ENCODE measurements at regions not wholly inside any gene's neighbourhood (a gene's known extent, or its start where the extent isn't known, plus 50 kb on each side); places are given as distances from the start of the nearest gene placed in this dataset.
"Not testable (repeated sequence)": the region's sequence is repeated elsewhere in the genome, so short reads cannot be mapped to it uniquely, and the experiment has no call there.

GRCh38 chr9:21597284-21597683 is 115.2 kb upstream of the IFNE start:
- DNase-seq (ENCODE audit: low read depth in 3 of 3) = no peak

GRCh38 chr9:21598749-21599148 is 116.6 kb upstream of the IFNE start:
- DNase-seq (ENCODE audit: low read depth in 3 of 3) = no peak

- DNase-seq (ENCODE audit: low read depth in 3 of 3) = no peak
Measured at GRCh38 chr9:21605489-21605931, 123.4 kb upstream of the IFNE start.

DNA sequence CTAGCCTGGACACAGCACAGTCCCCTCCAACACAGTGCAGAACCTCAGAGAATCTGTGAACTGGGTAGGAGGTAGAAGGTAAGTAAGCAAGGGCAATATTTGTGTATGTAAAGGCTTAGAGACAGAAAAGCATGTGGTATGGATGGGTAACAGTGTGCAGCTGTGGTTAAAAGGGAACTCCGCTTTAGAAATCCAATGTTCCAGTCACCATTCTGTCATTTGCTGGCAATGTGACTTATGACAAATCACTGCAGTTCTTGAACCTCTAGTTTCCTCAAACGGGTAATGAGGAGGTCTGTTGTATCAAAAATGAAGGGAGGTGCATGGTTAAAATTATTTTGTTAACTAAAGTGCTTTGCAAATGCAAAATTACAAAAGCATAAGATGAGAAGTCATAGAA is 125.5 kb upstream of the IFNE start:
- no peak for DNase-seq (ENCODE audit: low read depth in 3 of 3)

DNA sequence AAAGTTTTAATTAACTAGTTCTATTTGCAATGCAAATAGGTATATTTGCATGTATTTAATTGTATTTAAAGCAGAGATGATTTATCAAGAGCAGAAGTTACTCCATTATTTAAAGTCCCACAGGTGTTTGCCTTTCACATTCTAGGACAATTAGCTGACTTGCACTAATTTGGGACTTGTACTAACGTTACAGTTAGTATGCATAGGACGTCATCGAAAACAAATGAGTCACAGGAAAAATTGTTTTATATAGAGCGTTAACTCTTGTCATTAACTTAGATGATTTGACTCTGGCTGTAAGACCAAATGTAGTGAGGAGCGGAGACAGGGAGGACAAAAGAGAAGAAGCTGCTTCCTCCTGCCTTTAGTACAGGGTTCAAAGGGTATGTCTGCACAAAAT is 126.1 kb upstream of the IFNE start:
- no peak for DNase-seq (ENCODE audit: low read depth in 3 of 3)

GRCh38 chr9:21609506-21609905 is 127.4 kb upstream of the IFNE start:
- DNase-seq (ENCODE audit: low read depth in 3 of 3) = no peak

- peak in 2 of 3 experiments; percentile 2 to 27 for DNase-seq (ENCODE audit: low read depth in 3 of 3)
Measured at GRCh38 chr9:21611891-21612290, 129.8 kb upstream of the IFNE start.

DNA sequence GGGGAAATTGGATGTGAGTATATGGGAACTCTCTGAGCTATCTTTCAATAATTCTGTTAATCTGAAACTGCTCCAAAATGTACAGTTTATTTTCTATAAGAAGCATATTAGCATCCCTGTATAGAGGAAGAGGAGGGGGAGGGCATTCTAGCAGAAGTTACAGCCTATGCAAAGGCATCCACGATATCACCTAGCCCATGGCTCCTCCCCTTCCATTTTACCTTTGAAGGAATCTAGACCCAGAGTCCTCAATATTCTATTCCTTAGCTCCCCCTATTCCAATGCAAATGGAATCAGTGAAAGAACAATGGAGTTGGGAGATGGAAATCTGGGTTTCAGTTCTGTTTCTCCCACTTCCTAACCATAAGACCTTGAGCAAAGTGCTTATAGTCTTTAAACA is 132.9 kb upstream of the IFNE start:
- DNase-seq (ENCODE audit: low read depth in 3 of 3) = no peak

- no peak for DNase-seq (ENCODE audit: low read depth in 3 of 3)
Measured at GRCh38 chr9:21615446-21615845, 133.3 kb upstream of the IFNE start.

- no peak for DNase-seq (ENCODE audit: low read depth in 3 of 3)
Measured at GRCh38 chr9:21616082-21616778, 134.1 kb upstream of the IFNE start.

- DNase-seq (ENCODE audit: low read depth in 3 of 3) = peak in 1 of 3 experiments; percentile 2
Measured at GRCh38 chr9:21624675-21625644, 142.8 kb upstream of the IFNE start.

DNA sequence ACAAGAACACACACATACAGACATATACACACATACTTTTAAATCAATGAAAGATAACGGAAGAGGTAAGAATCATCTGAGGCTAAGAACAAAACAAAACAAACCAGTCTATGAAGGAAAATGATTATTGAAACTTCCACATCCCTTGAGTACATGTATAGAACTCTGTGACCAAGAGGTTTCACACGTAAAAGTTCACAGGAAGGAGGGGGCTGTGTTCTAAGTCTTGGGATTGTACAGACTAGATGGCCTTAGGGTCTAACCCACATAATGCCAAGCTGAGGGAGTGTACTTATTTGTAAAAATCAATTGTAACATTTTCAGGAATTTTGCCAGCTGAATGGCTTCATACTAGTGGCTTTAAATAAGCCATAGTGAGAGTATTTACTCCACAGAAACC is 144.4 kb upstream of the IFNE start:
- no peak for DNase-seq (ENCODE audit: low read depth in 3 of 3)

DNA sequence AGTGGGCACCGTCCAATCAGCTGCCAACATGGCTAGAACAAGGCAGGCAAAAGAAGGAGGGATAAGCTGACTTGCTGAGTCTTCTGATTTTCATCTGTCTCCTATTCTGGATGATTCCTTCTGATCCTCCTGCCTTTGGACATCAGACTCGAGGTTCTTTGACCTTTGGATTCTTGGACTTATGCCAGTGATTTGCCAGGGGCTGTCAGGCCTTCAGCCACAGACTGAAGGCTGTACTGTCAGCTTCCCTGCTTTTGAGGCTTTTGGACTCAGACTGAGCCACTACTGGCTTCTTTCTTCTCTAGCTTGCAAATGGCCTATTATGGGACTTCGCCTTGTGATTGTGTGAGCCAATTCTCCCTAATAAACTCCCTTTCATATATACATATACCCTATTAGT is 146.8 kb upstream of the IFNE start:
- not testable (repeated sequence) for DNase-seq (ENCODE audit: low read depth in 3 of 3)

- DNase-seq (ENCODE audit: low read depth in 3 of 3) = no peak
Measured at GRCh38 chr9:21634951-21635350, 152.8 kb upstream of the IFNE start.

DNA sequence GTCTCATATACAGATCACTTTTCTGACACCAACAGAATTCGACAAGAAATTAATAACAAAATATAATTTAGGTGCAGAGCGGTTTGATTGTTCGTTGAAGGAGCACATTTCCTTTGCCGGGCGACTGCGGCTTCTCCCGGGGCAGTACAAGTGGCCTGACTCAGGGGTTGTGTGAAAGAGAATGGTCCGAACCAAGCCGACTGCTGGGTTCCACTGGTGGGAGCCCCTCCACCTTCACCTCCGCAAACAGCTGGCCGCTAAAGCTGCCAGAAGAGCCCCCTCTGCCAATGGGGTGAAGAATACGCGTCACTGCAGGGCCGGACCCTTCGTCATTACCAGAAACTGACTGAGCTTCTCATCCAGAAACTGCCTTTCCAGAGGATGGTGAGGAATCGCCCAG is 156.0 kb upstream of the IFNE start:
- no peak for DNase-seq (ENCODE audit: low read depth in 3 of 3)

- DNase-seq (ENCODE audit: low read depth in 3 of 3) = no peak
Measured at GRCh38 chr9:21653091-21653490, 149.3 kb upstream of the MTAP start.

- DNase-seq (ENCODE audit: low read depth in 3 of 3) = no peak
Measured at GRCh38 chr9:21653589-21653988, 148.8 kb upstream of the MTAP start.

GRCh38 chr9:21656776-21657674 is 145.4 kb upstream of the MTAP start:
- no peak for DNase-seq (ENCODE audit: low read depth in 3 of 3)

- DNase-seq (ENCODE audit: low read depth in 3 of 3) = no peak
Measured at GRCh38 chr9:21657966-21658667, 144.3 kb upstream of the MTAP start.

DNA sequence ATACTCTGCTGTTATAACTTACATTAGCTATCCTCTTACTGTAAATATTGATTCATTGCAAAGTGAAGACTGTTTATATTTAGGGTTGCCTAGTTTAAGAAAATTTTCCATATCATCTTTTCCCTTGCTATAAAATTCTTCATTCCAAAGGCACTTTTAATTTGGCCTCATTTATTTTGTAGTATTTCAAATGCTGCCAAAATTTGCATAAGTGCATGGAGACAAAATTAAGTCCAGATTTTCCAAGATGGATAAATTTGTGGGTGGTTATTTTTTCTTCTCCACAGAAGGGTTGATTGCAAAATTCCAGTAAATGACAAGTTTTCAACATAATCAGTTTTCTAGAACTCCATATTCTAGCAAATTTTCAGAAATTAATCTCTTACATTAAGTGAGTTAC is 141.5 kb upstream of the MTAP start:
- DNase-seq (ENCODE audit: low read depth in 3 of 3) = no peak

DNA sequence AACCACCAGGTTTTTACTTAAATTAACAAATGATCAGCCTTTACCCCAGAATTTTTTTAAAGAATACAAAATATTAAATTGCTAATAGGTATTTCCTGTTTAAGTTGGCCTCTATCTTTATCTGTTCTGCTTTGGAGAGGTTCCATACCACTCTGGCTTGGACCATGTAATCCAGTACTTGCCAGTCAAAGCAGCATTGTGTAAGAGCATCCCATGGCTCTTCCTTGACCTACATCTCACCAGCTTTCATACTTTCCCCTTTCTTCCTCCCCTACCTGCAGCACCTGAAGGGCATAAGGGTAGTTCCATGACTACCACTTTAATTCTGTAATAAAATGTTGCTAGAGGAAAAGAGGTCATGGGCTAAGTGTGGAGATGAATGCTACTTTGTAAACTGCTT is 140.8 kb upstream of the MTAP start:
- DNase-seq (ENCODE audit: low read depth in 3 of 3) = no peak
